Panc1 (cell line): ENCODE measurements at regions not wholly inside any gene's neighbourhood (a gene's known extent, or its start where the extent isn't known, plus 50 kb on each side); places are given as distances from the start of the nearest gene placed in this dataset.

Source experiments
- CTCF ChIP-seq: fragments of 450-650 bp; IDR thresholded peaks from 2 replicates; pipeline ENCODE4 v1.5.1; 2017; ENCODE audit warnings: mild to moderate bottlenecking
- POLR2AphosphoS5 ChIP-seq: IDR thresholded peaks from 2 replicates; pipeline ENCODE4 v1.6.1; 2012; ENCODE audit warnings: mild to moderate bottlenecking, low read depth, low read length, moderate library complexity
- REST ChIP-seq, 2 experiments: IDR thresholded peaks; 2 replicates each; pipeline ENCODE4 v1.6.1; 2011 to 2012; ENCODE audit warnings: low read depth in 2 of 2, control low read depth in 1 of 2, low read length in 1 of 2, mild to moderate bottlenecking in 1 of 2, moderate library complexity in 1 of 2; ENCODE audit not compliant: insufficient read depth in 1 of 2
- TCF7L2 ChIP-seq: IDR thresholded peaks from 2 replicates; pipeline ENCODE4 v1.6.1; 2011; ENCODE audit warnings: mild to moderate bottlenecking, low read depth, low read length, inconsistent platforms

- TF ChIP-seq CTCF = no peak
- TF ChIP-seq POLR2AphosphoS5 = no peak
- TF ChIP-seq REST (IDR thresholded peaks at IDR 0.05; ENCODE audit: insufficient read depth in 1 of 2, low read depth in 2 of 2, low read length in 1 of 2) = no peak
- TF ChIP-seq TCF7L2 = no peak
Observed at GRCh38 chr7:131097662-131098376, 229.9 kb upstream of the MKLN1 start.
